ENCODE measurements at regions not wholly inside any gene's neighbourhood (a gene's known extent, or its start where the extent isn't known, plus 50 kb on each side); places are given as distances from the start of the nearest gene placed in this dataset.

DNA sequence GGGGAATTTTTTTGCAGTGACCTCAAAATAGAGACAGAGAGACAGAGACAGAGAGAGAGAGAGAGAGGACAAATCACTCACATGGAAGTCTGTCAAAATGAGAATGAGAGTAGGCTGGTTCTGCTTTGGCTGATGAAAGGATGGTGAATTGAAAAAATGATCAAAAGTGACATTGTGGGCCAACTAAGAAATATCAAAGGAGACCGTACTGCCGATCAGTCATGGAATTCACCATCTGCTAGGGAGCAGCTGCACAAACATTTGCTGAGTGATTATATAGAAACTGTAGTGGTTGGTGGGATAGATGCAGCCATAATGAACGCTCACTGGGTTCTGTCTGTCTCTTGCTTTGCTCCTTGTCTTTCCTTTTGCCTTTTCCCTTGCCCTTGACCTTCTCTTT is 476.6 kb upstream of the SGCD start:
- FAIRE-seq (no peak), DNase-seq (no peak)
- Histone ChIP-seq H3K27me3 (ENCODE audit: control insufficient read depth, insufficient read depth, low read length) (no peaks in the 10 kb centered on the region), H3K9me3 (ENCODE audit: control insufficient read depth in 2 of 3, insufficient read depth in 1 of 3, low read length in 3 of 3) (no peaks in the 10 kb centered on the region), H3K4me1 (ENCODE audit: control insufficient read depth in 2 of 3, insufficient read depth in 2 of 3, low read depth in 1 of 3, low read length in 3 of 3) (no peaks in the 10 kb centered on the region), H3K36me3 (ENCODE audit: control insufficient read depth in 2 of 3, insufficient read depth in 3 of 3, low read length in 3 of 3) (no peaks in the 10 kb centered on the region), H3K4me3 (ENCODE audit: low read length in 3 of 3) (no peak overlapping the region), H3K9ac (ENCODE audit: low read length in 3 of 3) (no peak overlapping the region), H3K27ac (ENCODE audit: low read depth in 2 of 2, low read length in 2 of 2) (no peak overlapping the region)
- TF ChIP-seq, protein P1, sequence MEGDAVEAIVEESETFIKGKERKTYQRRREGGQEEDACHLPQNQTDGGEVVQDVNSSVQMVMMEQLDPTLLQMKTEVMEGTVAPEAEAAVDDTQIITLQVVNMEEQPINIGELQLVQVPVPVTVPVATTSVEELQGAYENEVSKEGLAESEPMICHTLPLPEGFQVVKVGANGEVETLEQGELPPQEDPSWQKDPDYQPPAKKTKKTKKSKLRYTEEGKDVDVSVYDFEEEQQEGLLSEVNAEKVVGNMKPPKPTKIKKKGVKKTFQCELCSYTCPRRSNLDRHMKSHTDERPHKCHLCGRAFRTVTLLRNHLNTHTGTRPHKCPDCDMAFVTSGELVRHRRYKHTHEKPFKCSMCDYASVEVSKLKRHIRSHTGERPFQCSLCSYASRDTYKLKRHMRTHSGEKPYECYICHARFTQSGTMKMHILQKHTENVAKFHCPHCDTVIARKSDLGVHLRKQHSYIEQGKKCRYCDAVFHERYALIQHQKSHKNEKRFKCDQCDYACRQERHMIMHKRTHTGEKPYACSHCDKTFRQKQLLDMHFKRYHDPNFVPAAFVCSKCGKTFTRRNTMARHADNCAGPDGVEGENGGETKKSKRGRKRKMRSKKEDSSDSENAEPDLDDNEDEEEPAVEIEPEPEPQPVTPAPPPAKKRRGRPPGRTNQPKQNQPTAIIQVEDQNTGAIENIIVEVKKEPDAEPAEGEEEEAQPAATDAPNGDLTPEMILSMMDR (IDR thresholded peaks at IDR 0.05; ENCODE audit: borderline replicate concordance, extremely low read depth, insufficient read depth), result no peak
- intact Hi-C loops (cut with DNase I), result no loop called here

DNA sequence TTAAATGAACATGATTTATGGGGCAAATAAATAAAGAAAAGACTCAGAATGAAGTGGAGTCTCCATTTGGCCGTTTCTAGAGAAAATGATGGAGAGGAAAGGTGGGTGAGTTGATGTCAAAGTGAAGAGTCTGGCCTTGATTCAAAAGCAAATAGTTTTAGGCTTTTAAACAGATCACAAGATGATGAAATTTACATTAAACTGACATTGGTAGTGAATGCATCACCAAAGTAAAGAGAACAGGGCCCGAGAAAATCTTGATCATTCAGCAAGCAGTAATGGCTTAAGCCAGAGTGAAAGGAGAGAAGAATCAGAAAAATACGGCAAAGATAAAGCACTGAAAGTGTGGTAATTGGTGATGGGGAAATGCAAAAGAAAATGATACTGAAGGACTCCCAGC is 460.0 kb upstream of the SGCD start:
- TF ChIP-seq, protein P1 (IDR thresholded peaks at IDR 0.05; ENCODE audit: borderline replicate concordance, extremely low read depth, insufficient read depth), result no peak
- Histone ChIP-seq H3K36me3 (ENCODE audit: control insufficient read depth in 2 of 3, insufficient read depth in 3 of 3, low read length in 3 of 3) (no peaks in the 10 kb centered on the region), H3K9ac (ENCODE audit: low read length in 3 of 3) (no peak overlapping the region), H3K27ac (ENCODE audit: low read depth in 2 of 2, low read length in 2 of 2) (no peak overlapping the region), H3K4me1 (ENCODE audit: control insufficient read depth in 2 of 3, insufficient read depth in 2 of 3, low read depth in 1 of 3, low read length in 3 of 3) (no peaks in the 10 kb centered on the region), H3K4me3 (ENCODE audit: low read length in 3 of 3) (no peak overlapping the region), H3K9me3 (ENCODE audit: control insufficient read depth in 2 of 3, insufficient read depth in 1 of 3, low read length in 3 of 3) (no peaks in the 10 kb centered on the region), H3K27me3 (ENCODE audit: control insufficient read depth, insufficient read depth, low read length) (no peaks in the 10 kb centered on the region)
- DNase-seq, result no peak
- intact Hi-C loops (cut with DNase I), result no loop called here
- FAIRE-seq, result no peak

DNA sequence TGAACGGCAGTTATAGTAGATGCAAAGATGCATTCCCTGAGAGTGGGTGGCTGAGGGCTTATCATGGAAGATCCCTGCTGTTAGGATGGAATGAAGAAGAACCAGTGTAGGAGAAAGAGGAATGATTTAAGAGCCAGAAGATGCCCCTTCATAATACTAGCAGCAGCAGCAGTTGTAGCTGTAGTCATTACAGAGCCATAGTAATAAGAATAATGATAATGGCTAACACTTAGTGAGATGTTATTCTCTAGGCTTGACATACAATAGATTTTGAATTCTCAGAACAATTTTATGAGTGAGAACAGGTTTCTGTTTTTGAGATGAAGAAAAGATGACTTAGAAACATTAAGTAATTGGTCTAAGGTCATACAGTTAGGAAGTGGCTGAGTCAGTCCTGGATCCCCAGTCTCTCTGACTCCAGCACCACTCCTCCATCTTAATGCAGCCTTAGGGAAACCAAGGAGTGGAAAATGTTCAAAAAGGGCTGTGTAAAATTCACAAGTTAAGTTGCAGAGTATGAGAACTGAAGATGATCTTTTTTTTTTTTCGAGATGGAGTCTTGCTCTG is 459.4 kb upstream of the SGCD start:
- Histone ChIP-seq H3K4me1 (ENCODE audit: control insufficient read depth in 2 of 3, insufficient read depth in 2 of 3, low read depth in 1 of 3, low read length in 3 of 3) (no peaks in the 10 kb centered on the region), H3K9me3 (ENCODE audit: control insufficient read depth in 2 of 3, insufficient read depth in 1 of 3, low read length in 3 of 3) (no peaks in the 10 kb centered on the region), H3K9ac (ENCODE audit: low read length in 3 of 3) (no peak overlapping the region), H3K4me3 (ENCODE audit: low read length in 3 of 3) (no peak overlapping the region), H3K36me3 (ENCODE audit: control insufficient read depth in 2 of 3, insufficient read depth in 3 of 3, low read length in 3 of 3) (no peaks in the 10 kb centered on the region), H3K27ac (ENCODE audit: low read depth in 2 of 2, low read length in 2 of 2) (no peak overlapping the region), H3K27me3 (ENCODE audit: control insufficient read depth, insufficient read depth, low read length) (no peaks in the 10 kb centered on the region)
- DNase-seq (no peak), FAIRE-seq (no peak)
- TF ChIP-seq, protein P1 (IDR thresholded peaks at IDR 0.05; ENCODE audit: borderline replicate concordance, extremely low read depth, insufficient read depth), result no peak
- intact Hi-C loops (cut with DNase I), result no loop called here

DNA sequence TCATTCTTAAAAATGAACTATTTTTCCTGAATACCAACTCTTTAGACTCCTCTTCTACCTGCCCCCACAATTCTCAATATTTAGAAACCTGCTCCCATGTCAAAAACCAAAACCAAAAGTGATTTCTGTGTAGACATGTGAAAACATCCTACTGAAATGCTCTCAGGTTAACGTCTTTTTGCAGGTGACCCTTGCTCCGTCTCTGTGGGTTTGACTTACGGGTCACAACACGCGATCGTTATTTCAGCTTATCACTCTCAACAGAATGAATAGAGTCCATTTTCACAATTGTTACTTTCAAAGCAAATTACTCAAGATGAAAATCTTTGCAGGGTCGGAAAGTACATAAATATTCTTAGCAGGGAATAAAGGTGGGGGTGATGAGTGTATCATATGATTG is 456.3 kb upstream of the SGCD start:
- no peaks in the 10 kb centered on the region for H3K4me1 ChIP-seq (ENCODE audit: control insufficient read depth in 2 of 3, insufficient read depth in 2 of 3, low read depth in 1 of 3, low read length in 3 of 3)
- no peaks in the 10 kb centered on the region for H3K9me3 ChIP-seq (ENCODE audit: control insufficient read depth in 2 of 3, insufficient read depth in 1 of 3, low read length in 3 of 3)
- no peak for FAIRE-seq
- no peak for DNase-seq
- no peak overlapping the region for H3K4me3 ChIP-seq (ENCODE audit: low read length in 3 of 3)
- TF ChIP-seq, protein P1 (IDR thresholded peaks at IDR 0.05; ENCODE audit: borderline replicate concordance, extremely low read depth, insufficient read depth), result no peak
- H3K36me3 ChIP-seq (ENCODE audit: control insufficient read depth in 2 of 3, insufficient read depth in 3 of 3, low read length in 3 of 3), result no peaks in the 10 kb centered on the region
- no peak overlapping the region for H3K9ac ChIP-seq (ENCODE audit: low read length in 3 of 3)
- intact Hi-C loops (cut with DNase I), result no loop called here
- H3K27me3 ChIP-seq (ENCODE audit: control insufficient read depth, insufficient read depth, low read length), result no peaks in the 10 kb centered on the region
- no peak overlapping the region for H3K27ac ChIP-seq (ENCODE audit: low read depth in 2 of 2, low read length in 2 of 2)

All from kidney (tissue), 13 donors.